Vagina (tissue), 2 donors: ENCODE measurements at regions not wholly inside any gene's neighbourhood (a gene's known extent, or its start where the extent isn't known, plus 50 kb on each side); places are given as distances from the start of the nearest gene placed in this dataset.

ENCODE experiments used
- POLR2A ChIP-seq, 2 donors: fragments of 450-650 bp; IDR thresholded peaks; one replicate each; pipeline ENCODE4 v1.6.1; 2017; ENCODE audit warnings: antibody characterized with exemption in 2 of 2, mild to moderate bottlenecking in 2 of 2, moderate library complexity in 2 of 2
- POLR2AphosphoS5 ChIP-seq, 2 donors: sonication (generic); formaldehyde crosslinking; IDR thresholded peaks; one replicate each; pipeline ENCODE4 v1.9.0; 2017; ENCODE audit warnings: antibody characterized with exemption in 2 of 2, mild to moderate bottlenecking in 2 of 2, low read depth in 1 of 2; ENCODE audit not compliant: insufficient read depth in 1 of 2
- TF ChIP-seq, protein P1 (sequence below), 3 experiments: fragments of 450-650 bp in 2 of 3; fragments of 200-600 bp in 1 of 3; sonication (generic) in 1 of 3; IDR thresholded peaks; one replicate each; pipeline ENCODE4 v1.5.1; 2017 to 2019; ENCODE audit warnings: antibody characterized with exemption in 3 of 3, mild to moderate bottlenecking in 2 of 3, moderate library complexity in 2 of 3

DNA sequence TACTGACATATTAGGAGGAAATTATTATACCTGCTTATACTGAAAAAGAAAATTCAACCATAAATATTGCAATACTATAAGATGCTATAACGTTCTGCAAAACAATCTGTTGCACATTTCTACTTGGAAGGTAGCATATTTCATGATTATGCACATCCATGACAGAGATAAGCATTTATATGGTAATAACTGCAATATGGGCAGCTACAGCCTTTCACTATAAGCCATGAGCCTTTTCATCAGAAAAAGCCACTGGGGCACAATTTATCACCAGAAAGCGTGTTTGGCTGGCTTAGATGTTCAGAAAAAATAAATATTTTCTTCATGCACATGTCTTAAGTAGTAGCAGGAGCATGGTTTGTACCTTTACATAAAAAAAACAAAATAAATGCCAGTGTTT, 340.7 kb downstream of the GALC start:
- TF ChIP-seq POLR2A (IDR thresholded peaks at IDR 0.05) = no peak
- TF ChIP-seq, protein P1, sequence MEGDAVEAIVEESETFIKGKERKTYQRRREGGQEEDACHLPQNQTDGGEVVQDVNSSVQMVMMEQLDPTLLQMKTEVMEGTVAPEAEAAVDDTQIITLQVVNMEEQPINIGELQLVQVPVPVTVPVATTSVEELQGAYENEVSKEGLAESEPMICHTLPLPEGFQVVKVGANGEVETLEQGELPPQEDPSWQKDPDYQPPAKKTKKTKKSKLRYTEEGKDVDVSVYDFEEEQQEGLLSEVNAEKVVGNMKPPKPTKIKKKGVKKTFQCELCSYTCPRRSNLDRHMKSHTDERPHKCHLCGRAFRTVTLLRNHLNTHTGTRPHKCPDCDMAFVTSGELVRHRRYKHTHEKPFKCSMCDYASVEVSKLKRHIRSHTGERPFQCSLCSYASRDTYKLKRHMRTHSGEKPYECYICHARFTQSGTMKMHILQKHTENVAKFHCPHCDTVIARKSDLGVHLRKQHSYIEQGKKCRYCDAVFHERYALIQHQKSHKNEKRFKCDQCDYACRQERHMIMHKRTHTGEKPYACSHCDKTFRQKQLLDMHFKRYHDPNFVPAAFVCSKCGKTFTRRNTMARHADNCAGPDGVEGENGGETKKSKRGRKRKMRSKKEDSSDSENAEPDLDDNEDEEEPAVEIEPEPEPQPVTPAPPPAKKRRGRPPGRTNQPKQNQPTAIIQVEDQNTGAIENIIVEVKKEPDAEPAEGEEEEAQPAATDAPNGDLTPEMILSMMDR (IDR thresholded peaks at IDR 0.05) = no peak
- TF ChIP-seq POLR2AphosphoS5 (IDR thresholded peaks at IDR 0.05; ENCODE audit: insufficient read depth in 1 of 2, low read depth in 1 of 2) = no peak
